MM.1S (cell line): ENCODE measurements at regions not wholly inside any gene's neighbourhood (a gene's known extent, or its start where the extent isn't known, plus 50 kb on each side); places are given as distances from the start of the nearest gene placed in this dataset.

Source experiments
- DNase-seq: peaks from one replicate; pipeline ENCODE4 v3.0.0-alpha.2; 2015
- H2AFZ ChIP-seq: fragments of 300-600 bp; sonication (generic); 2 replicates; pipeline ENCODE4 v1.6.0; 2016; ENCODE audit warnings: antibody characterized with exemption, low read length
- H3F3A ChIP-seq: fragments of 300-600 bp; sonication (generic); 2 replicates; pipeline ENCODE4 v1.6.1; 2016; ENCODE audit warnings: mild to moderate bottlenecking, antibody characterized with exemption, low read length, moderate library complexity, mixed read lengths; ENCODE audit not compliant: insufficient read depth
- H3K27ac ChIP-seq: fragments of 300-600 bp; sonication (generic); 2 replicates; pipeline ENCODE4 v1.5.1; 2016; ENCODE audit warnings: mild to moderate bottlenecking, low read length
- H3K27me3 ChIP-seq: fragments of 300-600 bp; sonication (generic); replicated peaks from 2 replicates; pipeline ENCODE4 v1.6.0; 2016; ENCODE audit warnings: low read length; ENCODE audit not compliant: insufficient read depth
- H3K36me3 ChIP-seq: fragments of 300-600 bp; sonication (generic); replicated peaks from 2 replicates; pipeline ENCODE4 v1.6.1; 2016; ENCODE audit warnings: mild to moderate bottlenecking, low read length, mixed read lengths; ENCODE audit not compliant: insufficient read depth
- H3K4me1 ChIP-seq: fragments of 300-600 bp; sonication (generic); 2 replicates; pipeline ENCODE4 v1.6.1; 2016; ENCODE audit warnings: low read length, mixed read lengths
- H3K4me2 ChIP-seq: fragments of 300-600 bp; sonication (generic); 2 replicates; pipeline ENCODE4 v1.6.0; 2016; ENCODE audit warnings: low read depth, low read length
- H3K4me3 ChIP-seq: fragments of 300-600 bp; sonication (generic); 2 replicates; pipeline ENCODE4 v1.5.1; 2016; ENCODE audit warnings: low read length, mixed read lengths
- H3K79me2 ChIP-seq: fragments of 300-600 bp; sonication (generic); 2 replicates; pipeline ENCODE4 v1.6.1; 2016; ENCODE audit warnings: mixed run types, low read length, mixed read lengths
- H3K9ac ChIP-seq: fragments of 300-600 bp; sonication (generic); 2 replicates; pipeline ENCODE4 v1.6.1; 2016; ENCODE audit warnings: low read length, mixed read lengths
- H3K9me2 ChIP-seq: fragments of 300-600 bp; sonication (generic); replicated peaks from 2 replicates; pipeline ENCODE4 v1.6.1; 2016; ENCODE audit warnings: mild to moderate bottlenecking, low read length, mixed read lengths; ENCODE audit not compliant: insufficient read depth
- H3K9me3 ChIP-seq: fragments of 300-600 bp; sonication (generic); replicated peaks from 2 replicates; pipeline ENCODE4 v1.6.1; 2016; ENCODE audit warnings: mild to moderate bottlenecking, low read length, mixed read lengths; ENCODE audit not compliant: insufficient read depth
- H4K20me1 ChIP-seq: fragments of 300-600 bp; sonication (generic); 2 replicates; pipeline ENCODE4 v1.6.1; 2016; ENCODE audit warnings: mild to moderate bottlenecking, low read length, moderate library complexity, mixed read lengths; ENCODE audit not compliant: insufficient read depth
- EZH2 ChIP-seq: fragments of 300-600 bp; sonication (generic); optimal IDR thresholded peaks from 2 replicates; pipeline ENCODE3; 2017; ENCODE audit warnings: low read depth, mild to moderate bottlenecking, antibody characterized with exemption, low read length, mixed read lengths
- EZH2phosphoT487 ChIP-seq: fragments of 300-600 bp; sonication (generic); IDR thresholded peaks from 2 replicates; pipeline ENCODE4 v1.6.1; 2018; ENCODE audit warnings: antibody characterized with exemption, low read length
- TF ChIP-seq, protein P1 (sequence below): fragments of 300-600 bp; sonication (generic); IDR thresholded peaks from 2 replicates; pipeline ENCODE4 v1.5.1; 2016; ENCODE audit warnings: antibody characterized with exemption, low read length, mixed read lengths

DNA sequence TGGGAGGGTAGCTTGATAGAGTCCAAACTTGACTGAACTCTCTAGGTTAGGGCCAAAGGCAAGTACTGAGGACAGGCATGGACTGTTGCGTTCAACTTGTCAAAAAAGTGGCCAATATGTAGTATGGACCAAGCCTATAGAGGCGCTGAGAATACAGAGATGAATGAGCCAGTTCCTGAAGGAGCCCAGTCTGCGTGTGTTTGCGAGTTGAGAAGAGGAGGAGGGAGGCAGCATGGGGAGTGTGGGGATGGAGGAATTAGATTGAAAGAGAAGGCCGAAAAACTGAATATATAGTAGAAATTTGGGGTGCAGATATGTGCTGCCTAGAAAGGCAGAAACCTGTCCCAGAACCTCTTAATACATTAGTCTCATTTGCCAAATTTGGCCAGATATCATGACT, 412.4 kb downstream of the PCNX1 start:
- DNase-seq = peak; percentile 16
- Histone ChIP-seq H3K27ac (peak overlapping the region; percentile 56; the same call in 1 of the 2 replicates), H3K9me2 (no peaks in the 10 kb centered on the region), H3K4me1 (peaks cover 4% of the 10 kb centered on the region; the same call in 1 of the 2 replicates), H3K27me3 (no peaks in the 10 kb centered on the region), H3K4me2 (peak overlapping the region; percentile 66), H3K9me3 (no peaks in the 10 kb centered on the region), H2AFZ (peak overlapping the region; percentile 53), H3K79me2 (peaks cover 35% of the 10 kb centered on the region), H4K20me1 (no peaks in the 10 kb centered on the region), H3K36me3 (no peaks in the 10 kb centered on the region), H3F3A (0 out of 2 replicates have a peak, but pooled peaks cover 3% of the 10 kb centered on the region), H3K9ac (peak overlapping the region; percentile 55; the same call in 1 of the 2 replicates), H3K4me3 (peak overlapping the region; percentile 57)
- TF ChIP-seq EZH2phosphoT487 = no peak
- TF ChIP-seq, protein P1, sequence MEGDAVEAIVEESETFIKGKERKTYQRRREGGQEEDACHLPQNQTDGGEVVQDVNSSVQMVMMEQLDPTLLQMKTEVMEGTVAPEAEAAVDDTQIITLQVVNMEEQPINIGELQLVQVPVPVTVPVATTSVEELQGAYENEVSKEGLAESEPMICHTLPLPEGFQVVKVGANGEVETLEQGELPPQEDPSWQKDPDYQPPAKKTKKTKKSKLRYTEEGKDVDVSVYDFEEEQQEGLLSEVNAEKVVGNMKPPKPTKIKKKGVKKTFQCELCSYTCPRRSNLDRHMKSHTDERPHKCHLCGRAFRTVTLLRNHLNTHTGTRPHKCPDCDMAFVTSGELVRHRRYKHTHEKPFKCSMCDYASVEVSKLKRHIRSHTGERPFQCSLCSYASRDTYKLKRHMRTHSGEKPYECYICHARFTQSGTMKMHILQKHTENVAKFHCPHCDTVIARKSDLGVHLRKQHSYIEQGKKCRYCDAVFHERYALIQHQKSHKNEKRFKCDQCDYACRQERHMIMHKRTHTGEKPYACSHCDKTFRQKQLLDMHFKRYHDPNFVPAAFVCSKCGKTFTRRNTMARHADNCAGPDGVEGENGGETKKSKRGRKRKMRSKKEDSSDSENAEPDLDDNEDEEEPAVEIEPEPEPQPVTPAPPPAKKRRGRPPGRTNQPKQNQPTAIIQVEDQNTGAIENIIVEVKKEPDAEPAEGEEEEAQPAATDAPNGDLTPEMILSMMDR = no peak

DNA sequence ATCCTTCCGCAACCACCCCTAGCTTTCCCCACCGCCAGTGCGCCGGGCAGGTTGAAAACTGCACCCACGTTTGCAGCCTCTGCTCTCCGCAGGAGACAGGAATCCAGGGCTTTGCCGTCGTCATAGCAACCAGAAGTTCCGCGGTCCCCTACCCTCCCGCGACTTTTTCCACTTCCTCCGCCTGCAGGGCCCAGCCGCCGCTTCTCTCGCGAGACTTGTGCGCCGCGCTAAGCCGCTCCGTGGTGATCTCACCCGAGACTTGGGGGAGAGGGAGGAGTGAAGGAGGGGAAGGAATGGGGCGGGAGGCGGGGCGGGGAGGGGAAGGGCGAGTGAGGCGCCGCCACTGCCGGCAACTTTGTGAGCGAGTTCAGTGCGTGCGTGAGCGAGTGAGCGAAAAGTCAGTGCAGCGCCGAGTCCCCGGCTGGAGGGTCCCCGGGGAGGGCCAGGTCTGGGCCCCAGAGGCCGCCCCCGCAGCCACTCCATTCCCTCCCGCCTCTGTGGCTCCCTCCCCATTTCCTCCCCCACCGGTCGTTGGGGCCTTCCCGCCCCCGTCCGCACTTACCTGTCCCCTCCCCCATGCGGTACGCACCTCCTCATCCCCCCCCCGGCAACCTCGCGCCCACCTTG, 413.0 kb downstream of the PCNX1 start, which contains the start of gene SIPA1L1:
TSS of gene SIPA1L1 (plus strand) at position 370 of the 627 bp plus-strand sequence.
- Histone ChIP-seq H4K20me1 (no peaks in the 10 kb centered on the region), H3K79me2 (peaks cover 41% of the 10 kb centered on the region), H3K27me3 (no peaks in the 10 kb centered on the region), H3K36me3 (no peaks in the 10 kb centered on the region), H3K27ac (peak within 1 kb of the TSS; percentile 80), H3K9me2 (no peaks in the 10 kb centered on the region), H3K9me3 (no peaks in the 10 kb centered on the region), H3K4me2 (peak within 1 kb of the TSS; percentile 77), H3K4me1 (peaks cover 4% of the 10 kb centered on the region; the same call in 1 of the 2 replicates), H3K9ac (peak within 1 kb of the TSS; percentile 90), H2AFZ (peak within 1 kb of the TSS; percentile 65), H3K4me3 (peak within 1 kb of the TSS; percentile 80), H3F3A (0 out of 2 replicates have a peak, but pooled peaks cover 3% of the 10 kb centered on the region)
- DNase-seq = peak; percentile 97
- TF ChIP-seq EZH2 (no peak), EZH2phosphoT487 (no peak)
- TF ChIP-seq, protein P1 = no peak

DNA sequence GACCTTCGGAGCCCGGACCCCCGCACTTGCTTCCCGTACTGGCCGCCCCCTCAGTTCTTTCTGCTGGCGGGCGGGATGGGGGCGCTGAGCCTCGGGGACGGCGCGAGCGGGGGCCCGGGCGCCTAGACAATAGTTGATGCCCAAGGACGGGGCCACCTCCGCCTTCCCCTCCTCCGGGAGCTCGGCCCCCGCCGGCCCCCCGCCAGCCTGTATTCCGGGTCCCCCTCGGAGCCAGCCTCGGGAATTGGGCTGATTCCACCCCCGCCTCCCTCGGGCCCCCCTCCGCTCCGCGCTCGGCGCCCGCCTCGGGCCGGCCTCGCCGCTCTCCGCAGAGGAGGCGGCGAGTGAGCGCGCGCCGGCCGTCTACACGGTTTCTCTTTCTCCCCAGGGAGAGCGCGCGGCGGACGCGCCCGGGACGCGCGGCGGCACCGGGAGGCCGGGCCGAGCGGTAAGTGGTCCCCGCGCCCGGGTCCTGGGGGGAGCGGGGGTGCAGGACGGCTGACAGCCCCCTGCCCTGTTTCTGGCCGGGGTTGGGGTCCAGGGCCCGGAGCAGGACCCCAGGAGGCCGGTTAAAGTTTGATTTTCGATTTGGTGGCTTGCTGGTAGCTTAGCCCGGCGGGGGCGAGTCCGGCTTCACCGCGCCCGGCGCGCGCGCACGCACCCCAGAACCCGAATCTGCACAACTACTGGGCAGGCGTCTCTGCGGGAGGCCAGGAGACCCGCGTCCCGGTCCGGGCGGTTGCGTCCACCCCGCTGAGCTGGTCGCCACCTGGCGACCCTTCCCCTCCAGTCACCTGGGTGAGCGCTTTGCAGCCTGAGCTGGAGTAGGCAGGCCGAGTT, 413.7 kb downstream of the PCNX1 start:
- DNase-seq = peak; percentile 52
- H3K79me2 ChIP-seq = peaks cover 48% of the 10 kb centered on the region

More for the DNA sequence above, 413.7 kb downstream of the PCNX1 start:
- H3K36me3 ChIP-seq = no peaks in the 10 kb centered on the region
- H3K27ac ChIP-seq = peak overlapping the region; percentile 80
- peak overlapping the region; percentile 80 for H3K4me3 ChIP-seq
- no peak for TF ChIP-seq EZH2phosphoT487
- no peak for TF ChIP-seq EZH2
- TF ChIP-seq, protein P1 = no peak
- H4K20me1 ChIP-seq = no peaks in the 10 kb centered on the region
- peak overlapping the region; percentile 65; the same call in 1 of the 2 replicates for H2AFZ ChIP-seq
- H3K4me2 ChIP-seq = peak overlapping the region; percentile 77
- no peaks in the 10 kb centered on the region for H3K9me2 ChIP-seq
- peaks cover 4% of the 10 kb centered on the region; the same call in 1 of the 2 replicates for H3K4me1 ChIP-seq
- H3K9ac ChIP-seq = peak overlapping the region; percentile 90
- H3K27me3 ChIP-seq = no peaks in the 10 kb centered on the region
- no peaks in the 10 kb centered on the region for H3K9me3 ChIP-seq
- H3F3A ChIP-seq = 0 out of 2 replicates have a peak, but pooled peaks cover 3% of the 10 kb centered on the region
